GM19395 (cell line): ENCODE measurements at regions not wholly inside any gene's neighbourhood (a gene's known extent, or its start where the extent isn't known, plus 50 kb on each side); places are given as distances from the start of the nearest gene placed in this dataset.

Experiments
- ATAC-seq: cut with Tn5 transposase; IDR thresholded peaks from one replicate; pipeline ENCODE4 v1.9.1; 2021; ENCODE audit warnings: mild to moderate bottlenecking, moderate library complexity; ENCODE audit not compliant: unreplicated experiment

DNA sequence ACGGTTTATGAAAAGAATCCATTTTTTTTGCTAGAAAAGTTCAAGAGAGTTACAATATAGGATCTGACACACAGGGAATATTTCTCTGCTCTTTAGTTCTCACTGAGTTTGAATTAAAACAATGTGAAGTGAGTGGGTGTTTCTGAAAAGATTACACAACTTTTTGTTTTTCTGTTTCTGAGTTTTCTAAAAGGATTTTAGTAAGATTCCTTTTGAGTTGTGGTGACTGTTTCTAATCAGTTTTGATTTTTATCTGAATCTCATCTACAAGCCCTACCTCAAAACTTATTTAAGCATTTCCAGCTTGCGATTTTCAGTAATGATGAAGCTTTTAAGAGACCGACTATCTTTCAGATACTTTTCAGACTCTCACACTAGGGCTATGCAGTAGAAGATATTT lies 141.7 kb downstream of the GPAT3 start:
- ATAC-seq = no peak

DNA sequence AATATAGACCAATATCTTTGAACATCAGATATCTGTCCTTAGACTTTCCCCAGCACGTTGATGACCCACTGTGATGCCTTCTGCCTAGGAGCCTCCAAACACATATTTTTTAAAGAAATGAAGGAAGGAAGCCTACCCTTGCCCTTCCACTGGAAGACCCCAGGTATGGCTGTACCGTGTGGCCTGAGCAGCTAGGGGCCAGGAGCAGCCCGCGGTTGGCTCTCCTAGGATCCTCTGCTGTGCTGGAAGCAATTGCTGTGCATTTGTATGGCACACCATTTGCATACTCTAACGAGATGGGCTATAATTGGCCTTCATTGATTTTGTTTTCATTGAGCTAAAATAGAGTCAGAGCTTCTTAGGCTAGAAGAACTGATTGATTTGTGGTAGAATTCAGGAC lies 128.8 kb downstream of the GPAT3 start:
- ATAC-seq = no peak

DNA sequence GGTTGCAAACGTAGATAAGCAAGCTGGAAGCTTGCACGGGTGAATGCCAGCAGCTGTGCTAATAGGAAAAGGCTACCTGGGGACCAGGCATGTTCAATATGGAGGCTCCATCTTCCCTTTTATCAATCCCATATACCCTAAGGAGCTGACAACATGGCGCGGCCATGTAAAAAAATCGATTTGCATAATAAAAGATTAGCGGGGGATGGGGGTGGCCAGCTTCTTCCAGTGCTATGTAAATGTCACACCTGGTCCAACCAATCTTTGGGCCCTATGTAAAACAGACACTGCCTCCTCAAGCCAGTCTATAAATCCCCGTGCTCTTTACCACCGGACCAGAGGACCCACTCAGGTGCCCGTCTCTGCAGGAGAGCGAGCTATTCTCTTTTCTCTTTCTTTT lies 128.2 kb downstream of the GPAT3 start:
- ATAC-seq = no peak

DNA sequence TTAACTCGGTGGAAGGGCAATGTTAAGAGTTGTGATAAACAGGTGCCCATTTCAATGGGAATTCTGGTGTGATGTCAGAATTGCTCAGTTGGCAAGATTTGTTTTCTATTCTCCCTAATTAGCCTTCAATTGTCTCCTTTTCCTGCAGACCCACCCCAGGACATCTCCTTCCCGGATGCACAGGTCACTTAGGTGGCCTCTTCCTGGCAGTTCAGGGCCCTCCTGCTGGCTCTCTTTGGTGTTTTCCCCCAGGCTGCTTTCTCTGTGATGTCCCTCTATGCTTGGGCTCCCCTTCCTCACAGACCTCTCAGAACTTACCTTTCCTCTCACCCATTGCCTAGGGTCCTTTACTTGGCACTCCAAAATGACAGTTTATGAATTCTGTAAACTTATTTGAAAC lies 126.3 kb downstream of the GPAT3 start:
- no peak for ATAC-seq

DNA sequence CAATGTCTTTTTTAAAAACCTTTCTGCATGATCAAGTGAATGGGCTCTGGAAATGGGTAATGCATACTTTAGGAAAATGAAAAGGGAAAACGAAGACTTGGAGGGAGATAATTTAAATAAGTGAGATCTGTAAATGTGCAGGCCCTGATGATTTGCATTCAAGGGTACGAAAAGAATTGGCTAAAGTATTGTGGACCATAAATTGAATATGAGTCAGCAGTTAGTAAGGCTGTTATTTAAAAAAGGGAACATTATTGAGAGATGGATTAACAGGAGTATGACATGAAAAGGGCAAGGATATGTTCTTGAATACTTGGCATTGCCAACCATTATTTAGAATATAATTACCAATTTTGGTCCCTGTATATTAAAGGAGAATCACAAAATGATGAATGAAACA lies 125.5 kb downstream of the GPAT3 start:
- no peak for ATAC-seq

DNA sequence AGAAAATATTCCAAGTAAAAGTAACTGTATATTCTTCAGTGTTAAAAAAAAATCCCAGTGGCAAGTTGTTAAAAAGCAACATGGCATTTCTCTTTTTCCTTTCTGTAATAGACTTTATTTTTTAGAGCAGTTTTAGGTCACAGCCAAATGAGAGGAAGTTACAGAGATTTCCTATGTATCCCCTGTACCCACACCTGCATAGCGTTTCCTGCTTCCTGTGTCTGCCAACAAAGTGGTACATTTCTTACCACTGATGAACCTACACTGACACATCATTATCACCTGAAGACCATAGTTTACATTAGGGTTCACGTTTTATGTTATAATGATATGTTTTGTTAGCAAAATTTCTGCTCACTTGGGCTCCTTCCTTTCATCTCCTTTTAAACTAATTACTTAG lies 124.7 kb downstream of the GPAT3 start:
- no peak for ATAC-seq

DNA sequence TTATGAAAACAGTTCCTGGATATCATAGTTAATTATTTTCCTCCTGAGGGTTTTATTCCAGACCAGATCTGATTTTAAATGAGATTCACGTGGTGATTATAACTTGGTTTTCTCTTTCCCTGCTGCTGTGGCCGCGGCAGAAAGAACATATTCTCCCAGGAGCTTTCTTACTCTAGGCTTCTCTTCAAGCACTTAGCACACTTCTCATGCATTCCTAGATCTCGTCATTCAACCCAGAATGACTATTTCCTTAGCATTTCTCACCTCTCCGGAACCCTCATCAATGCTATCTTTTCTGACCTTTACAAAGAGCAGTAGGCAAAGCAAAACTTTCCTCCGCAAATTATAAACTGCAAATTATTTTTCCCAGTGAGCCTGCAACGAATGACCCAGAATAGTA lies 122.9 kb downstream of the GPAT3 start:
- ATAC-seq = no peak

DNA sequence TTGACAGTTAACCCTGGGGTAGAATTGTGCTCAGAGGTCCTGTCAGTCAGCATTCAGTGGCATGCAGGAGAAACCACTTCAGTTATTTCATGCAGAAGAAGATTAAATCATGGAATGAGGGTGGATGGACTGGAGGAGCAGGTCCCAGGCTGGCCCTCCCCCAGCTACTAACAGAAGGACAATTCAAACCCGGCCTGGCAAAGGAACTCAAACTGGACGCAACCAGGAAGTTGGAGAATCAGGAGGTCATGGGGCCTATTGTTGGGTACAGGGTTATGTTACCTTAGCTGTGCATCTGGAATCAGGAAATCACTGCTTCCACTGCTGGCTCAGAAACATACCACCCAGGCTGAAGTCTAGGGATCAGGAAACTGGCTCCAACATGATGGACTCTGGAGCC lies 121.4 kb downstream of the GPAT3 start:
- no peak for ATAC-seq
